Spleen (tissue), 7 donors: ENCODE measurements at regions not wholly inside any gene's neighbourhood (a gene's known extent, or its start where the extent isn't known, plus 50 kb on each side); places are given as distances from the start of the nearest gene placed in this dataset.

Experiments used
- POLR2AphosphoS5 ChIP-seq, 3 donors: sonication (generic); formaldehyde crosslinking; IDR thresholded peaks; one replicate each; pipeline ENCODE4 v1.5.1; 2017; ENCODE audit warnings: antibody characterized with exemption in 3 of 3
- TF ChIP-seq, protein P1 (sequence below), 11 experiments: fragments of 200-600 bp in 7 of 11; fragments of 450-650 bp in 4 of 11; sonication (generic) in 4 of 11; IDR thresholded peaks in 8 of 11; conservative IDR thresholded peaks in 3 of 11; 1 replicate in 7 of 11; 2 replicates in 4 of 11; pipeline versions ENCODE4 v1.4.0 to v1.8.0; 2016 to 2021; ENCODE audit warnings: antibody characterized with exemption in 11 of 11, inconsistent platforms in 4 of 11, mild to moderate bottlenecking in 1 of 11
- donor health status: DM: no; HTN: no; CAD: no; lungs with moderate emphysema.
- donor health status: DM: no; HTN: no; CAD: no.
- donor health status: DM: no; HTN: no; CAD: no.

DNA sequence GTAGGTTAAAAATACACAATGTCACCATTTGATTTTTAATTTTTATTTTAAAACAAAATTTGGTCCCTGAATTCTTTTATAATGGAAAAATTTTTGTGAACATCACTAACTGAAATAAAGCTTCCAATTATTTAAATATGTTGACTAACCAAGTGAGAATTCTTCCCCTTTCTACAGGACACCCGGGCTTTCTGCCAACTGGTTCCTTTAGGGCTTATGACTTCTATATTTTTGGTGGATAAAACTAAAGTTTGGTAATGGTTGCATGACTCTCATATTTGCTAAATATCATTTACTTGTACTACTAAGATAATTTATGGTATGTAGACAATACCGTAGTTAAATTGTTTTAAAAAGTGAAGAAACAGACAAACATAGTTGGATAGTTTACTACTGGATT is 291.0 kb upstream of the DOK6 start:
- TF ChIP-seq, protein P1, sequence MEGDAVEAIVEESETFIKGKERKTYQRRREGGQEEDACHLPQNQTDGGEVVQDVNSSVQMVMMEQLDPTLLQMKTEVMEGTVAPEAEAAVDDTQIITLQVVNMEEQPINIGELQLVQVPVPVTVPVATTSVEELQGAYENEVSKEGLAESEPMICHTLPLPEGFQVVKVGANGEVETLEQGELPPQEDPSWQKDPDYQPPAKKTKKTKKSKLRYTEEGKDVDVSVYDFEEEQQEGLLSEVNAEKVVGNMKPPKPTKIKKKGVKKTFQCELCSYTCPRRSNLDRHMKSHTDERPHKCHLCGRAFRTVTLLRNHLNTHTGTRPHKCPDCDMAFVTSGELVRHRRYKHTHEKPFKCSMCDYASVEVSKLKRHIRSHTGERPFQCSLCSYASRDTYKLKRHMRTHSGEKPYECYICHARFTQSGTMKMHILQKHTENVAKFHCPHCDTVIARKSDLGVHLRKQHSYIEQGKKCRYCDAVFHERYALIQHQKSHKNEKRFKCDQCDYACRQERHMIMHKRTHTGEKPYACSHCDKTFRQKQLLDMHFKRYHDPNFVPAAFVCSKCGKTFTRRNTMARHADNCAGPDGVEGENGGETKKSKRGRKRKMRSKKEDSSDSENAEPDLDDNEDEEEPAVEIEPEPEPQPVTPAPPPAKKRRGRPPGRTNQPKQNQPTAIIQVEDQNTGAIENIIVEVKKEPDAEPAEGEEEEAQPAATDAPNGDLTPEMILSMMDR (IDR thresholded peaks at IDR 0.05 in 8 of 11, conservative IDR thresholded peaks at IDR 0.05 in 3 of 11) = no peak
- TF ChIP-seq POLR2AphosphoS5 (IDR thresholded peaks at IDR 0.05) = no peak
